Activated CD4-positive, alpha-beta T cell treated with anti-CD3 and anti-CD28 coated beads for 1 hour (primary cell): ENCODE measurements at regions not wholly inside any gene's neighbourhood (a gene's known extent, or its start where the extent isn't known, plus 50 kb on each side); places are given as distances from the start of the nearest gene placed in this dataset.
"Not testable (repeated sequence)": the region's sequence is repeated elsewhere in the genome, so short reads cannot be mapped to it uniquely, and the experiment has no call there.

Experiments
- DNase-seq: peaks from one replicate; pipeline ENCODE4 v3.0.0-alpha.2; 2020

- no peak for DNase-seq
Observed at GRCh38 chr15:92705764-92706163, 50.2 kb upstream of the FAM174B start.

GRCh38 chr15:92706201-92706600 is 50.6 kb upstream of the FAM174B start:
- no peak for DNase-seq

GRCh38 chr15:92707880-92708551 is 52.4 kb upstream of the FAM174B start:
- no peak for DNase-seq

- DNase-seq: no peak
Observed at GRCh38 chr15:92708635-92709034, 53.1 kb upstream of the FAM174B start.

- no peak for DNase-seq
Observed at GRCh38 chr15:92709110-92709790, 53.7 kb upstream of the FAM174B start.

GRCh38 chr15:92711457-92711831 is 55.9 kb upstream of the FAM174B start:
- no peak for DNase-seq

- DNase-seq: no peak
Observed at GRCh38 chr15:92714077-92714476, 58.5 kb upstream of the FAM174B start.

- peak; percentile 59 for DNase-seq
Observed at GRCh38 chr15:92714477-92715401, 59.2 kb upstream of the FAM174B start.

GRCh38 chr15:92715758-92716157 is 60.2 kb upstream of the FAM174B start:
- DNase-seq: no peak

- no peak for DNase-seq
Observed at GRCh38 chr15:92719021-92719420, 63.4 kb upstream of the FAM174B start.

- no peak for DNase-seq
Observed at GRCh38 chr15:92724144-92724543, 68.6 kb upstream of the FAM174B start.

GRCh38 chr15:92725171-92725570 is 69.6 kb upstream of the FAM174B start:
- no peak for DNase-seq

- no peak for DNase-seq
Observed at GRCh38 chr15:92728266-92728665, 72.7 kb upstream of the FAM174B start.

- DNase-seq: no peak
Observed at GRCh38 chr15:92733090-92733933, 77.7 kb upstream of the FAM174B start.

- DNase-seq: no peak
Observed at GRCh38 chr15:92733934-92734521, 78.5 kb upstream of the FAM174B start.

- DNase-seq: not testable (repeated sequence)
Observed at GRCh38 chr15:92739246-92739645, 83.7 kb upstream of the FAM174B start.

GRCh38 chr15:92745845-92746271 is 90.3 kb upstream of the FAM174B start:
- DNase-seq: no peak

GRCh38 chr15:92747047-92747446 is 91.5 kb upstream of the FAM174B start:
- no peak for DNase-seq

GRCh38 chr15:92749216-92749615 is 93.6 kb upstream of the FAM174B start:
- DNase-seq: no peak

- DNase-seq: no peak
Observed at GRCh38 chr15:92749946-92750345, 94.4 kb upstream of the FAM174B start.

GRCh38 chr15:92751528-92751927 is 96.0 kb upstream of the FAM174B start:
- no peak for DNase-seq

- DNase-seq: no peak
Observed at GRCh38 chr15:92753591-92753990, 98.0 kb upstream of the FAM174B start.
